ENCODE measurements at regions not wholly inside any gene's neighbourhood (a gene's known extent, or its start where the extent isn't known, plus 50 kb on each side); places are given as distances from the start of the nearest gene placed in this dataset.

- TF ChIP-seq EZH2 (IDR thresholded peaks at IDR 0.05; ENCODE audit: borderline replicate concordance): no peak
- TF ChIP-seq CTCF (IDR thresholded peaks at IDR 0.05; ENCODE audit: poor library complexity): no peak
- TF ChIP-seq EZH2phosphoT487 (IDR thresholded peaks at IDR 0.05; ENCODE audit: low read depth, severe bottlenecking, unreplicated experiment): no peak
These were observed 313.3 kb downstream of the DUSP6 start for GRCh38 chr12:89038831-89039512.

Measured in hepatocyte (in vitro differentiated cells).